Suprapubic skin (tissue), 4 donors: ENCODE measurements at regions not wholly inside any gene's neighbourhood (a gene's known extent, or its start where the extent isn't known, plus 50 kb on each side); places are given as distances from the start of the nearest gene placed in this dataset.

Experiments used
- DNase-seq, 2 donors: peaks; one replicate each; pipeline ENCODE4 v3.0.0-alpha.2; 2019; ENCODE audit warnings: low spot score in 2 of 2
- H3K27ac ChIP-seq: fragments of 200-600 bp; sonication (generic); one replicate; pipeline ENCODE4 v1.5.1; 2019
- H3K27me3 ChIP-seq: fragments of 200-600 bp; sonication (generic); one replicate; pipeline ENCODE4 v1.5.1; 2019
- H3K36me3 ChIP-seq: fragments of 200-600 bp; sonication (generic); one replicate; pipeline ENCODE4 v1.5.1; 2019
- H3K4me1 ChIP-seq: fragments of 200-600 bp; sonication (generic); one replicate; pipeline ENCODE4 v1.5.1; 2019
- H3K4me3 ChIP-seq: fragments of 200-600 bp; sonication (generic); one replicate; pipeline ENCODE4 v1.5.1; 2019; ENCODE audit warnings: mild to moderate bottlenecking
- H3K9me3 ChIP-seq: fragments of 200-600 bp; sonication (generic); one replicate; pipeline ENCODE4 v1.5.1; 2019
- CTCF ChIP-seq, 2 donors: fragments of 200-600 bp in 1 of 2; fragments of 450-650 bp in 1 of 2; sonication (generic) in 1 of 2; IDR thresholded peaks; one replicate each; pipeline ENCODE4 v1.5.1; 2016 to 2019; ENCODE audit warnings: antibody characterized with exemption in 2 of 2, mild to moderate bottlenecking in 1 of 2, moderate library complexity in 1 of 2
- EP300 ChIP-seq: sonication (generic); formaldehyde crosslinking; IDR thresholded peaks from one replicate; pipeline ENCODE4 v1.6.1; 2017; ENCODE audit warnings: antibody characterized with exemption
- POLR2A ChIP-seq, 2 donors: fragments of 450-650 bp; IDR thresholded peaks; one replicate each; pipeline ENCODE4 v1.6.1; 2017; ENCODE audit warnings: antibody characterized with exemption in 2 of 2, mild to moderate bottlenecking in 2 of 2, moderate library complexity in 2 of 2
- POLR2AphosphoS5 ChIP-seq, 3 donors: sonication (generic); formaldehyde crosslinking; IDR thresholded peaks; one replicate each; pipeline ENCODE4 v1.6.1; 2017; ENCODE audit warnings: antibody characterized with exemption in 3 of 3
- whole genome bisulfite sequencing: methylation state at CpG from one replicate; pipeline ENCODE4 v1.1.5; 2018; 5-methylcytosine and 5-hydroxymethylcytosine counted together

- no peaks in the 10 kb centered on the region for H3K4me1 ChIP-seq
- DNase-seq: no peak
- no peak overlapping the region for H3K27ac ChIP-seq
- no peak overlapping the region for H3K4me3 ChIP-seq
- no peaks in the 10 kb centered on the region for H3K36me3 ChIP-seq
- WGBS: 84% methylated on average over 5 of the region's 5 CpGs
- TF ChIP-seq EP300 (no peak), POLR2AphosphoS5 (IDR thresholded peaks at IDR 0.05) (no peak), POLR2A (IDR thresholded peaks at IDR 0.05) (no peak), CTCF (IDR thresholded peaks at IDR 0.05) (no peak)
- no peaks in the 10 kb centered on the region for H3K9me3 ChIP-seq
- no peaks in the 10 kb centered on the region for H3K27me3 ChIP-seq
Measured at GRCh38 chr15:38658431-38658830, 93.8 kb upstream of the RASGRP1 start.

- Histone ChIP-seq H3K9me3 (no peaks in the 10 kb centered on the region), H3K27me3 (no peaks in the 10 kb centered on the region), H3K27ac (no peak overlapping the region), H3K36me3 (no peaks in the 10 kb centered on the region), H3K4me1 (no peaks in the 10 kb centered on the region), H3K4me3 (no peak overlapping the region)
- 50% methylated on average over 1 of the region's 1 CpG for WGBS
- DNase-seq: no peak
- no peak for TF ChIP-seq POLR2AphosphoS5 (IDR thresholded peaks at IDR 0.05)
- no peak for TF ChIP-seq POLR2A (IDR thresholded peaks at IDR 0.05)
- TF ChIP-seq EP300: no peak
Measured at GRCh38 chr15:38660738-38661137, 96.1 kb upstream of the RASGRP1 start.

GRCh38 chr15:38662033-38662802 is 97.6 kb upstream of the RASGRP1 start:
- DNase-seq: no peak
- H3K27ac ChIP-seq: no peak overlapping the region
- no peaks in the 10 kb centered on the region for H3K4me1 ChIP-seq
- no peak overlapping the region for H3K4me3 ChIP-seq
- H3K27me3 ChIP-seq: no peaks in the 10 kb centered on the region
- H3K36me3 ChIP-seq: no peaks in the 10 kb centered on the region
- H3K9me3 ChIP-seq: no peaks in the 10 kb centered on the region
- TF ChIP-seq EP300: no peak
- whole genome bisulfite sequencing: 82% methylated on average over 5 of the region's 5 CpGs

GRCh38 chr15:38662805-38663204 is 98.2 kb upstream of the RASGRP1 start:
- Histone ChIP-seq H3K27me3 (no peaks in the 10 kb centered on the region), H3K4me1 (no peaks in the 10 kb centered on the region), H3K9me3 (no peaks in the 10 kb centered on the region), H3K4me3 (no peak overlapping the region), H3K27ac (no peak overlapping the region), H3K36me3 (no peaks in the 10 kb centered on the region)
- no peak for DNase-seq
- 94% methylated on average over 2 of the region's 2 CpGs for WGBS
- TF ChIP-seq POLR2A (IDR thresholded peaks at IDR 0.05) (no peak), POLR2AphosphoS5 (IDR thresholded peaks at IDR 0.05) (no peak), EP300 (no peak), CTCF (IDR thresholded peaks at IDR 0.05) (no peak)

GRCh38 chr15:38665586-38666305 is 101.1 kb upstream of the RASGRP1 start:
- DNase-seq: no peak
- Histone ChIP-seq H3K36me3 (no peaks in the 10 kb centered on the region), H3K4me1 (no peaks in the 10 kb centered on the region), H3K9me3 (no peaks in the 10 kb centered on the region), H3K4me3 (no peak overlapping the region), H3K27ac (no peak overlapping the region), H3K27me3 (no peaks in the 10 kb centered on the region)
- 92% methylated on average over 3 of the region's 3 CpGs for WGBS
- no peak for TF ChIP-seq POLR2AphosphoS5 (IDR thresholded peaks at IDR 0.05)
- no peak for TF ChIP-seq POLR2A (IDR thresholded peaks at IDR 0.05)
- TF ChIP-seq CTCF (IDR thresholded peaks at IDR 0.05): no peak
- TF ChIP-seq EP300: no peak

- H3K4me1 ChIP-seq: no peaks in the 10 kb centered on the region
- no peaks in the 10 kb centered on the region for H3K27me3 ChIP-seq
- H3K9me3 ChIP-seq: no peaks in the 10 kb centered on the region
- TF ChIP-seq CTCF (IDR thresholded peaks at IDR 0.05) (no peak), POLR2A (IDR thresholded peaks at IDR 0.05) (no peak), EP300 (no peak), POLR2AphosphoS5 (IDR thresholded peaks at IDR 0.05) (no peak)
- no peak for DNase-seq
- WGBS: 55% methylated on average over 4 of the region's 4 CpGs
- no peaks in the 10 kb centered on the region for H3K36me3 ChIP-seq
- H3K4me3 ChIP-seq: no peak overlapping the region
- no peak overlapping the region for H3K27ac ChIP-seq
Measured at GRCh38 chr15:38666865-38667510, 102.4 kb upstream of the RASGRP1 start.
